MM.1S (cell line): ENCODE measurements at regions not wholly inside any gene's neighbourhood (a gene's known extent, or its start where the extent isn't known, plus 50 kb on each side); places are given as distances from the start of the nearest gene placed in this dataset.

Experiments
- CTCF ChIP-seq: fragments of 300-600 bp; sonication (generic); IDR thresholded peaks from 2 replicates; pipeline ENCODE4 v1.5.1; 2016; ENCODE audit warnings: antibody characterized with exemption, low read length, mixed read lengths
- EZH2 ChIP-seq: fragments of 300-600 bp; sonication (generic); optimal IDR thresholded peaks from 2 replicates; pipeline ENCODE3; 2017; ENCODE audit warnings: low read depth, mild to moderate bottlenecking, antibody characterized with exemption, low read length, mixed read lengths
- EZH2phosphoT487 ChIP-seq: fragments of 300-600 bp; sonication (generic); IDR thresholded peaks from 2 replicates; pipeline ENCODE4 v1.6.1; 2018; ENCODE audit warnings: antibody characterized with exemption, low read length

DNA sequence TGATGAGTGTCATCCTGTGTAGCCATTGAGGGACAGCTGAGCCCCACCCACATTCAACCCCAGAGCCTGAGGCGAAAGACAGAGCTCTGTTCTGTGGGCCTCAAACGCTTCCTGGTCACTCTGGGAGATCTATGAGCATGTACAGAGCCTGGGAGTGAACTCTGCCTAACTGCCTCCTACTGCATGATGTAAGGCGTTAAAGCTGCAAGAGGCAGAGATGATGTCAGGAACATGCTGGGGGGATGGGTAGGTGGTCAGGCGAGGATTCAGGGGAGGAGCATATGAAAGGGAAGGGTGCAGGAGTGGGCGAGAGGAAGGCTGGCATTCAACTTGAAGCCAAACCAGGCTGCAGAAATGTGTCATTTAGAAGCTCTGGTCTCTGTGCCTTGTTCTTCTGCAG, 181.0 kb downstream of the TFCP2L1 start:
- no peak for TF ChIP-seq CTCF
- no peak for TF ChIP-seq EZH2
- no peak for TF ChIP-seq EZH2phosphoT487
